Astrocyte of the spinal cord (primary cell): ENCODE measurements at regions not wholly inside any gene's neighbourhood (a gene's known extent, or its start where the extent isn't known, plus 50 kb on each side); places are given as distances from the start of the nearest gene placed in this dataset.

Experiments
- DNase-seq: peaks from one replicate; pipeline ENCODE4 v3.0.0; 2011; ENCODE audit warnings: low read depth, low spot score
- H3K4me3 ChIP-seq: 2 replicates; pipeline ENCODE4 v1.5.1; 2011; ENCODE audit warnings: low read depth, mild to moderate bottlenecking, low read length, moderate library complexity
- in situ Hi-C: cut with HindIII; loops from 2 replicates; pipeline ENCODE4 v1.10.0; 2017; ENCODE audit warnings: low sequenced_read_pairs
- TF ChIP-seq, protein P1 (sequence below): IDR thresholded peaks from 2 replicates; pipeline ENCODE4 v1.5.1; 2012; ENCODE audit warnings: low read depth, mild to moderate bottlenecking, low read length, inconsistent platforms

GRCh38 chrX:22347491-22347890 is 74.8 kb downstream of the CBLL2 start:
- TF ChIP-seq, protein P1, sequence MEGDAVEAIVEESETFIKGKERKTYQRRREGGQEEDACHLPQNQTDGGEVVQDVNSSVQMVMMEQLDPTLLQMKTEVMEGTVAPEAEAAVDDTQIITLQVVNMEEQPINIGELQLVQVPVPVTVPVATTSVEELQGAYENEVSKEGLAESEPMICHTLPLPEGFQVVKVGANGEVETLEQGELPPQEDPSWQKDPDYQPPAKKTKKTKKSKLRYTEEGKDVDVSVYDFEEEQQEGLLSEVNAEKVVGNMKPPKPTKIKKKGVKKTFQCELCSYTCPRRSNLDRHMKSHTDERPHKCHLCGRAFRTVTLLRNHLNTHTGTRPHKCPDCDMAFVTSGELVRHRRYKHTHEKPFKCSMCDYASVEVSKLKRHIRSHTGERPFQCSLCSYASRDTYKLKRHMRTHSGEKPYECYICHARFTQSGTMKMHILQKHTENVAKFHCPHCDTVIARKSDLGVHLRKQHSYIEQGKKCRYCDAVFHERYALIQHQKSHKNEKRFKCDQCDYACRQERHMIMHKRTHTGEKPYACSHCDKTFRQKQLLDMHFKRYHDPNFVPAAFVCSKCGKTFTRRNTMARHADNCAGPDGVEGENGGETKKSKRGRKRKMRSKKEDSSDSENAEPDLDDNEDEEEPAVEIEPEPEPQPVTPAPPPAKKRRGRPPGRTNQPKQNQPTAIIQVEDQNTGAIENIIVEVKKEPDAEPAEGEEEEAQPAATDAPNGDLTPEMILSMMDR = no peak
- in situ Hi-C loops = no loop called here
- H3K4me3 ChIP-seq = no peak overlapping the region
- DNase-seq = no peak

GRCh38 chrX:22349116-22349515 is 76.4 kb downstream of the CBLL2 start:
- no peak for DNase-seq
- in situ Hi-C loops = no loop called here
- TF ChIP-seq, protein P1 = no peak
- no peak overlapping the region for H3K4me3 ChIP-seq

GRCh38 chrX:22351076-22351475 is 78.4 kb downstream of the CBLL2 start:
- TF ChIP-seq, protein P1 = no peak
- H3K4me3 ChIP-seq = no peak overlapping the region
- in situ Hi-C loops = no loop called here
- no peak for DNase-seq

GRCh38 chrX:22351966-22352365 is 79.3 kb downstream of the CBLL2 start:
- in situ Hi-C loops = no loop called here
- H3K4me3 ChIP-seq = no peak overlapping the region
- TF ChIP-seq, protein P1 = no peak
- DNase-seq = no peak

DNA sequence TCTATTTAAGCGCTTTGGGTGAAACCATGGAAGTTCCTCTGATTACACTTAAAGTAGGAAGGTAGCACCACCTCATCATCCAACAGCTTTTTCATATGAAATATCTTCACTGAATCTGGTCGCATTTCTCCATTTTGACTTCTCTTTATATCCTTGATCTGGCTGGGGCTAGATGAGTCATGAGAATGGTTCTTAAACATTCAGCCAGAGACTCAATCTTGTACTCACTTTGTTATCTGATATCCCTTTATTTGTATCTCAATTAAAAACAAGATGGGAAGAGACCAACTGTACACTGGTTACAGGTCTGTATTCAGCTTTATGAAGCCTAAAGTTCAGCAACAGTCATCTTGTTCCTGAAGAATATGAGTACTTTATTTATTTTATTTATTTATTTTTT is 84.9 kb downstream of the CBLL2 start:
- DNase-seq = no peak
- in situ Hi-C loops = no loop called here
- TF ChIP-seq, protein P1 = no peak
- no peak overlapping the region for H3K4me3 ChIP-seq

DNA sequence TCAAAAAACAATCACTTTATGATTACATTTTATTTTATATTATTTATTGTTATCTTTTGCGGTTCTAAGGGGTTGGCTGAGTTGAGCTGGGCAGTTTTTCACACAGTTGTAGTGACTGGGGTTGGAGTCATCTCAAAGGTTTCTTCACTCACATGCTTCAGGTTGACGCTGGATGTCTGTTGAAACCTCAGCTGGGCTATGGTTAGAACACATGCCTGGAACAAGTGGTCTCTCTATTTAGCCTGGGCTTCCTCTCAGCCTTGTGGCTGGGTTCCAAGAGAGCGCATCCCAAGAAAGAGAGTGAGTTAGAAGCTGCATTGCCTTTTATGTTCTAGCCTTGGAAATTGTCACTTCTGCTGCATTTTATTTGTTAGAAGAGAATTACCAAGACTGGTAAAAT is 87.4 kb downstream of the CBLL2 start:
- in situ Hi-C loops = no loop called here
- TF ChIP-seq, protein P1 = no peak
- DNase-seq = no peak
- no peak overlapping the region for H3K4me3 ChIP-seq

GRCh38 chrX:22365460-22365859 is 92.7 kb downstream of the CBLL2 start:
- in situ Hi-C loops = no loop called here
- no peak overlapping the region for H3K4me3 ChIP-seq
- DNase-seq = peak; percentile 90
- TF ChIP-seq, protein P1 = no peak
